IMR-90 (cell line): ENCODE measurements at regions not wholly inside any gene's neighbourhood (a gene's known extent, or its start where the extent isn't known, plus 50 kb on each side); places are given as distances from the start of the nearest gene placed in this dataset.

Source experiments
- ATAC-seq: fragments of 200-7000 bp; cut with Tn5 transposase; 2 replicates; pipeline ENCODE4 v1.9.1; 2020; ENCODE audit warnings: low read depth, mild to moderate bottlenecking, moderate library complexity
- BruUV-seq: library from RNA; stranded (reverse); fragments of 400-500 nt; replicated peaks from 2 replicates; lab custom pipeline; 2021; lab: Mats Ljungman, UMichigan
- CTCF ChIA-PET: fragments of 300-600 bp; formaldehyde crosslinking; extraction: SDS; loops from one replicate; lab custom pipeline; 2021; ENCODE audit warnings: antibody characterized with exemption; lab: Yijun Ruan, JAX
- POLR2A ChIA-PET: fragments of 300-600 bp; sonication (Branson Sonifier 250); formaldehyde crosslinking; loops from one replicate; lab custom pipeline; 2022; ENCODE audit warnings: antibody characterized with exemption; ENCODE audit not compliant: unreplicated experiment; lab: Charles Lee
- DNase-seq: peaks from one replicate; pipeline ENCODE4 v3.0.0; 2013
- H2AFZ ChIP-seq: replicated peaks from 2 replicates; pipeline ENCODE3; 2013; ENCODE audit warnings: low read length, mild to moderate bottlenecking; ENCODE audit not compliant: poor library complexity
- H2AK5ac ChIP-seq: 2 replicates; pipeline ENCODE4 v1.6.1; 2013; ENCODE audit warnings: low read depth, low read length, inconsistent platforms
- H2AK9ac ChIP-seq: replicated peaks from 2 replicates; pipeline ENCODE3; 2013; ENCODE audit warnings: mild to moderate bottlenecking, low read depth, low read length, moderate library complexity; ENCODE audit not compliant: poor library complexity
- H2BK120ac ChIP-seq: 2 replicates; pipeline ENCODE4 v1.6.1; 2013; ENCODE audit warnings: low read depth, low read length, inconsistent platforms
- H2BK15ac ChIP-seq: 3 replicates; pipeline ENCODE4 v1.6.1; 2013; ENCODE audit warnings: low read depth, low read length, inconsistent platforms
- H2BK20ac ChIP-seq: 2 replicates; pipeline ENCODE4 v1.6.1; 2013; ENCODE audit warnings: low read depth, mild to moderate bottlenecking, inconsistent platforms, low read length, moderate library complexity
- H2BK5ac ChIP-seq: 2 replicates; pipeline ENCODE4 v1.6.1; 2013; ENCODE audit warnings: mild to moderate bottlenecking, low read depth, low read length, inconsistent platforms; ENCODE audit not compliant: poor library complexity, severe bottlenecking
- H3K14ac ChIP-seq: replicated peaks from 2 replicates; pipeline ENCODE4 v1.6.1; 2013; ENCODE audit warnings: low read depth, low read length, inconsistent platforms
- H3K18ac ChIP-seq: 2 replicates; pipeline ENCODE4 v1.6.1; 2013; ENCODE audit warnings: low read depth, low read length, control low read depth
- H3K23ac ChIP-seq: 2 replicates; pipeline ENCODE4 v1.6.1; 2013; ENCODE audit warnings: low read depth, low read length, inconsistent platforms
- H3K27ac ChIP-seq: 2 replicates; pipeline ENCODE4 v1.5.1; 2013; ENCODE audit warnings: mild to moderate bottlenecking, control low read depth, low read length; ENCODE audit not compliant: insufficient read depth
- H3K27me3 ChIP-seq: 2 replicates; pipeline ENCODE4 v1.6.1; 2013; ENCODE audit warnings: low read length; ENCODE audit not compliant: control insufficient read depth, insufficient read depth
- H3K36me3 ChIP-seq: 2 replicates; pipeline ENCODE4 v1.6.1; 2013; ENCODE audit warnings: low read length, mixed read lengths; ENCODE audit not compliant: control insufficient read depth, insufficient read depth
- H3K4ac ChIP-seq: 2 replicates; pipeline ENCODE4 v1.6.1; 2013; ENCODE audit warnings: low read depth, low read length, inconsistent platforms
- H3K4me1 ChIP-seq: 2 replicates; pipeline ENCODE4 v1.6.1; 2013; ENCODE audit warnings: low read length, mixed read lengths; ENCODE audit not compliant: control insufficient read depth, insufficient read depth
- H3K4me2 ChIP-seq: 2 replicates; pipeline ENCODE4 v1.6.1; 2013; ENCODE audit warnings: low read depth, mild to moderate bottlenecking, control low read depth, low read length, moderate library complexity
- H3K4me3 ChIP-seq: 2 replicates; pipeline ENCODE4 v1.5.1; 2013; ENCODE audit warnings: low read depth, mild to moderate bottlenecking, control low read depth, low read length, moderate library complexity; ENCODE audit not compliant: insufficient read depth
- H3K56ac ChIP-seq: 2 replicates; pipeline ENCODE4 v1.6.1; 2013; ENCODE audit warnings: low read length, inconsistent platforms; ENCODE audit not compliant: insufficient read depth; ENCODE audit errors: extremely low read depth
- H3K79me1 ChIP-seq, 2 experiments: 2 replicates each; pipeline ENCODE4 v1.6.1; 2013; ENCODE audit warnings: low read length in 2 of 2, inconsistent platforms in 1 of 2, low read depth in 1 of 2
- H3K9ac ChIP-seq: 2 replicates; pipeline ENCODE4 v1.6.1; 2013; ENCODE audit warnings: low read depth, low read length, control low read depth
- H3K9me1 ChIP-seq: 2 replicates; pipeline ENCODE4 v1.6.1; 2013; ENCODE audit warnings: low read length, inconsistent platforms; ENCODE audit not compliant: insufficient read depth
- H3K9me3 ChIP-seq: 2 replicates; pipeline ENCODE4 v1.6.1; 2013; ENCODE audit warnings: low read length; ENCODE audit not compliant: control insufficient read depth, insufficient read depth
- H4K20me1 ChIP-seq: 2 replicates; pipeline ENCODE4 v1.6.1; 2013; ENCODE audit warnings: low read length, inconsistent platforms; ENCODE audit not compliant: insufficient read depth
- H4K5ac ChIP-seq: 2 replicates; pipeline ENCODE4 v1.6.1; 2013; ENCODE audit warnings: mild to moderate bottlenecking, low read depth, low read length, control low read depth
- H4K8ac ChIP-seq, 2 experiments: 2 replicates each; pipeline ENCODE4 v1.6.1; 2013; ENCODE audit warnings: low read depth in 2 of 2, low read length in 2 of 2, control low read depth in 1 of 2, inconsistent platforms in 1 of 2
- H4K91ac ChIP-seq: 2 replicates; pipeline ENCODE4 v1.6.1; 2013; ENCODE audit warnings: low read depth, low read length, inconsistent platforms; ENCODE audit not compliant: insufficient read depth
- CEBPB ChIP-seq: IDR thresholded peaks from 2 replicates; pipeline ENCODE4 v1.6.1; 2012; ENCODE audit warnings: low read depth, low read length, improper control_type of control experiment
- CHD1 ChIP-seq: IDR thresholded peaks from 2 replicates; pipeline ENCODE4 v1.6.1; 2012; ENCODE audit warnings: low read depth, low read length, improper control_type of control experiment
- FOS ChIP-seq: fragments of 150-350 bp; IDR thresholded peaks from 2 replicates; pipeline ENCODE4 v1.6.1; 2016; ENCODE audit warnings: low read depth, low read length
- MAFK ChIP-seq: IDR thresholded peaks from 2 replicates; pipeline ENCODE4 v1.6.1; 2012; ENCODE audit warnings: low read depth, low read length, improper control_type of control experiment
- MAZ ChIP-seq: IDR thresholded peaks from 2 replicates; pipeline ENCODE4 v1.6.1; 2012; ENCODE audit warnings: low read depth, mild to moderate bottlenecking, low read length, improper control_type of control experiment, moderate library complexity, borderline replicate concordance
- MXI1 ChIP-seq: IDR thresholded peaks from 2 replicates; pipeline ENCODE4 v1.6.1; 2012; ENCODE audit warnings: low read depth, mild to moderate bottlenecking, low read length, moderate library complexity, borderline replicate concordance
- NFE2L2 ChIP-seq: fragments of 150-350 bp; IDR thresholded peaks from 2 replicates; pipeline ENCODE4 v1.6.1; 2016; ENCODE audit warnings: low read depth, mild to moderate bottlenecking, low read length
- POLR2A ChIP-seq: IDR thresholded peaks from 2 replicates; pipeline ENCODE4 v1.6.1; 2012; ENCODE audit warnings: mild to moderate bottlenecking, low read depth, low read length
- RAD21 ChIP-seq: IDR thresholded peaks from 2 replicates; pipeline ENCODE4 v1.6.1; 2012; ENCODE audit warnings: low read length, improper control_type of control experiment
- RCOR1 ChIP-seq: IDR thresholded peaks from 2 replicates; pipeline ENCODE4 v1.6.1; 2012; ENCODE audit warnings: mild to moderate bottlenecking, low read length, improper control_type of control experiment; ENCODE audit not compliant: insufficient replicate concordance
- RFX5 ChIP-seq: IDR thresholded peaks from 2 replicates; pipeline ENCODE4 v1.8.0; 2012; ENCODE audit warnings: low read depth, mild to moderate bottlenecking, low read length, moderate library complexity
- SMC3 ChIP-seq: fragments of 150-350 bp; IDR thresholded peaks from 2 replicates; pipeline ENCODE4 v1.6.1; 2016; ENCODE audit warnings: low read depth, mild to moderate bottlenecking, antibody characterized with exemption, low read length, moderate library complexity
- WGBS, 2 experiments: methylation state at CpG; one replicate each; pipeline versions ENCODE4 v1.1.5 to v1.1.7; 2013; ENCODE audit warnings: missing lambda C conversion rate in 2 of 2; ENCODE audit not compliant: insufficient read length in 1 of 2; ENCODE audit errors: extremely low coverage in 2 of 2; 5-methylcytosine and 5-hydroxymethylcytosine counted together
- dilution Hi-C: fragments of 300-500 bp; cut with HindIII; formaldehyde crosslinking; loops from one replicate; pipeline ENCODE4 v1.14.3; 2018; ENCODE audit warnings: low sequenced_read_pairs; ENCODE audit not compliant: unreplicated experiment
- in situ Hi-C: fragments of 300-500 bp; cut with MboI; formaldehyde crosslinking; loops from 3 replicates; pipeline ENCODE4 v1.14.3; 2019; ENCODE audit warnings: low sequenced_read_pairs, inconsistent platforms, mixed read lengths
- intact Hi-C: fragments of 100-400 bp; cut with micrococcal nuclease; formaldehyde crosslinking; loops from 2 replicates; pipeline ENCODE4 v1.10.0; 2022
- TF ChIP-seq, protein P1 (sequence below): conservative IDR thresholded peaks from 2 replicates; pipeline ENCODE4 v1.5.1; 2012; ENCODE audit warnings: mild to moderate bottlenecking, low read depth, low read length, improper control_type of control experiment

DNA sequence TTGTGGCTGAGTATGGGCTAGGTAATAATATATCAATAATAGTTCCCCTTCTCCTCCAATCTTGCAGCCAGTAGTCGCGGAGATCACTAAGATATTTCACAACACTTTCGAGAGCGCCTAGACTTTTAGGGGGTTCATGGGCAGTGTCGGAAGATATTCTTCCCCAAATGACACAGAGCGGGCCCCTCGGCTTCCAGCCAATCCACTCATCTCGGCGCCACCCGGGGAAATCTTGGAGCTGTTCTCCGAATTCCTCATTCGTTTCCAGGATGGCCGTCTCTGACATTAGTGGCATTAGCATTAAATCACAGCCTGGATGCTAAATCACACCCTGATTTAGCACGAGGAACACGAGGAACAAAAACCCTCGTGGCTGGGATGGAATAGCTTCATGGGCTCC is 437.7 kb downstream of the ZNF516 start:
- no peaks in the 10 kb centered on the region for H3K36me3 ChIP-seq
- peaks cover 10% of the 10 kb centered on the region; the same call in 1 of the 2 replicates for H3K9me3 ChIP-seq
- intact Hi-C loops (no loop called here), in situ Hi-C loops (no loop called here), dilution Hi-C loops (no loop called here)
- no peaks in the 10 kb centered on the region for H3K9me1 ChIP-seq
- H4K20me1 ChIP-seq: no peaks in the 10 kb centered on the region
- no peak overlapping the region for H2BK15ac ChIP-seq
- DNase-seq: no peak
- no peak overlapping the region for H2BK20ac ChIP-seq
- H3K18ac ChIP-seq: no peak overlapping the region
- 33% methylated on average over 4 of the region's 16 CpGs; no CpG with 5 or more reads in 1 of the 2 experiments for WGBS, 2 experiments
- no peak overlapping the region for H2BK120ac ChIP-seq
- no TSS peak for BruUV-seq
- H3K79me1 ChIP-seq: no peaks in the 10 kb centered on the region
- H2BK5ac ChIP-seq: no peak overlapping the region
- no peak overlapping the region for H3K4me3 ChIP-seq
- H4K5ac ChIP-seq: no peak overlapping the region
- no peak overlapping the region for H3K9ac ChIP-seq
- POLR2A ChIA-PET: no interaction called here
- no peak overlapping the region for H3K27ac ChIP-seq
- CTCF ChIA-PET: no interaction called here
- H3K23ac ChIP-seq: no peak overlapping the region
- no peak for TF ChIP-seq FOS
- no peak for TF ChIP-seq SMC3
- no peak for TF ChIP-seq MAZ
- TF ChIP-seq CHD1: no peak
- no peak for TF ChIP-seq RAD21
- no peak for TF ChIP-seq CEBPB
- no peak for TF ChIP-seq NFE2L2
- TF ChIP-seq RFX5: no peak
- TF ChIP-seq, protein P1, sequence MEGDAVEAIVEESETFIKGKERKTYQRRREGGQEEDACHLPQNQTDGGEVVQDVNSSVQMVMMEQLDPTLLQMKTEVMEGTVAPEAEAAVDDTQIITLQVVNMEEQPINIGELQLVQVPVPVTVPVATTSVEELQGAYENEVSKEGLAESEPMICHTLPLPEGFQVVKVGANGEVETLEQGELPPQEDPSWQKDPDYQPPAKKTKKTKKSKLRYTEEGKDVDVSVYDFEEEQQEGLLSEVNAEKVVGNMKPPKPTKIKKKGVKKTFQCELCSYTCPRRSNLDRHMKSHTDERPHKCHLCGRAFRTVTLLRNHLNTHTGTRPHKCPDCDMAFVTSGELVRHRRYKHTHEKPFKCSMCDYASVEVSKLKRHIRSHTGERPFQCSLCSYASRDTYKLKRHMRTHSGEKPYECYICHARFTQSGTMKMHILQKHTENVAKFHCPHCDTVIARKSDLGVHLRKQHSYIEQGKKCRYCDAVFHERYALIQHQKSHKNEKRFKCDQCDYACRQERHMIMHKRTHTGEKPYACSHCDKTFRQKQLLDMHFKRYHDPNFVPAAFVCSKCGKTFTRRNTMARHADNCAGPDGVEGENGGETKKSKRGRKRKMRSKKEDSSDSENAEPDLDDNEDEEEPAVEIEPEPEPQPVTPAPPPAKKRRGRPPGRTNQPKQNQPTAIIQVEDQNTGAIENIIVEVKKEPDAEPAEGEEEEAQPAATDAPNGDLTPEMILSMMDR: no peak
- TF ChIP-seq POLR2A: no peak
- TF ChIP-seq MXI1: no peak
- no peak for TF ChIP-seq RCOR1
- no peak for TF ChIP-seq MAFK
- H3K27me3 ChIP-seq: no peaks in the 10 kb centered on the region
- H3K56ac ChIP-seq: no peak overlapping the region
- H4K91ac ChIP-seq: no peak overlapping the region
- ATAC-seq: no peak
- no peak overlapping the region for H2AK5ac ChIP-seq
- no peak overlapping the region for H3K4ac ChIP-seq
- H3K4me1 ChIP-seq: no peaks in the 10 kb centered on the region
- H2AK9ac ChIP-seq: no peak overlapping the region
- H4K8ac ChIP-seq: no peak overlapping the region
- no peak overlapping the region for H3K4me2 ChIP-seq
- no peak overlapping the region for H3K14ac ChIP-seq
- no peak overlapping the region for H2AFZ ChIP-seq
